ENCODE measurements at regions not wholly inside any gene's neighbourhood (a gene's known extent, or its start where the extent isn't known, plus 50 kb on each side); places are given as distances from the start of the nearest gene placed in this dataset.

GRCh38 chr3:83633758-83634157, 1325.0 kb upstream of the CADM2 start:
- H3K36me3 Mint-ChIP-seq (ENCODE audit: low read depth), result no peaks in the 10 kb centered on the region
- TF ChIP-seq CTCF (conservative IDR thresholded peaks at IDR 0.05), result no peak
- Histone ChIP-seq H3K27ac (ENCODE audit: low read depth, low read length) (no peak overlapping the region), H3K9me3 (ENCODE audit: control insufficient read depth, low read length) (peaks cover 10% of the 10 kb centered on the region), H3K27me3 (ENCODE audit: control insufficient read depth, insufficient read depth, low read length, poor library complexity, severe bottlenecking) (no peaks in the 10 kb centered on the region), H3K4me1 (ENCODE audit: control insufficient read depth, insufficient read depth, low read length) (no peaks in the 10 kb centered on the region), H3K36me3 (ENCODE audit: control insufficient read depth, insufficient read depth, low read length) (no peaks in the 10 kb centered on the region), H3K9ac (ENCODE audit: extremely low read depth, low read length, poor library complexity, severe bottlenecking) (no peak overlapping the region), H3K4me3 (ENCODE audit: low read length) (no peak overlapping the region)
- peaks cover 1% of the 10 kb centered on the region for H3K27me3 Mint-ChIP-seq (ENCODE audit: insufficient read depth)
- H3K4me3 Mint-ChIP-seq, result no peak overlapping the region
- peaks cover 27% of the 10 kb centered on the region for H3K9me3 Mint-ChIP-seq
- H3K27ac Mint-ChIP-seq, result peak overlapping the region; percentile 41
- H3K4me1 Mint-ChIP-seq, result peaks cover 2% of the 10 kb centered on the region
- DNase-seq, result peak; percentile 51
- 80 to 84% methylated on average over 9 to 10 of the region's 10 CpGs for WGBS, 2 experiments (ENCODE audit: insufficient coverage in 1 of 2, insufficient read length in 1 of 2)

GRCh38 chr3:83649692-83650091, 1309.1 kb upstream of the CADM2 start:
- WGBS, 2 experiments (ENCODE audit: insufficient coverage in 1 of 2, insufficient read length in 1 of 2), result 94 to 95% methylated on average over 8 of the region's 8 CpGs
- DNase-seq, result no peak
- Mint-ChIP-seq H3K27ac (no peak overlapping the region), H3K36me3 (ENCODE audit: low read depth) (no peaks in the 10 kb centered on the region), H3K4me3 (no peak overlapping the region), H3K4me1 (peaks cover 7% of the 10 kb centered on the region), H3K9me3 (peaks cover 4% of the 10 kb centered on the region), H3K27me3 (ENCODE audit: insufficient read depth) (no peaks in the 10 kb centered on the region)
- Histone ChIP-seq H3K27ac (ENCODE audit: low read depth, low read length) (no peak overlapping the region), H3K9ac (ENCODE audit: extremely low read depth, low read length, poor library complexity, severe bottlenecking) (no peak overlapping the region), H3K4me3 (ENCODE audit: low read length) (no peak overlapping the region), H3K9me3 (ENCODE audit: control insufficient read depth, low read length) (peaks cover 7% of the 10 kb centered on the region), H3K27me3 (ENCODE audit: control insufficient read depth, insufficient read depth, low read length, poor library complexity, severe bottlenecking) (no peaks in the 10 kb centered on the region), H3K36me3 (ENCODE audit: control insufficient read depth, insufficient read depth, low read length) (no peaks in the 10 kb centered on the region), H3K4me1 (ENCODE audit: control insufficient read depth, insufficient read depth, low read length) (no peaks in the 10 kb centered on the region)
- no peak for TF ChIP-seq CTCF (conservative IDR thresholded peaks at IDR 0.05)

GRCh38 chr3:83655083-83655482, 1303.7 kb upstream of the CADM2 start:
- Histone ChIP-seq H3K27me3 (ENCODE audit: control insufficient read depth, insufficient read depth, low read length, poor library complexity, severe bottlenecking) (no peaks in the 10 kb centered on the region), H3K9ac (ENCODE audit: extremely low read depth, low read length, poor library complexity, severe bottlenecking) (no peak overlapping the region), H3K9me3 (ENCODE audit: control insufficient read depth, low read length) (peaks cover 7% of the 10 kb centered on the region), H3K4me3 (ENCODE audit: low read length) (no peak overlapping the region), H3K36me3 (ENCODE audit: control insufficient read depth, insufficient read depth, low read length) (no peaks in the 10 kb centered on the region), H3K27ac (ENCODE audit: low read depth, low read length) (no peak overlapping the region), H3K4me1 (ENCODE audit: control insufficient read depth, insufficient read depth, low read length) (no peaks in the 10 kb centered on the region)
- no peaks in the 10 kb centered on the region for H3K36me3 Mint-ChIP-seq (ENCODE audit: low read depth)
- no peaks in the 10 kb centered on the region for H3K9me3 Mint-ChIP-seq
- TF ChIP-seq CTCF (conservative IDR thresholded peaks at IDR 0.05), result no peak
- WGBS, 2 experiments (ENCODE audit: insufficient coverage in 1 of 2, insufficient read length in 1 of 2), result 100% methylated on average over 1 of the region's 1 CpG
- H3K27me3 Mint-ChIP-seq (ENCODE audit: insufficient read depth), result no peaks in the 10 kb centered on the region
- no peak overlapping the region for H3K27ac Mint-ChIP-seq
- H3K4me3 Mint-ChIP-seq, result no peak overlapping the region
- no peaks in the 10 kb centered on the region for H3K4me1 Mint-ChIP-seq
- no peak for DNase-seq
